ENCODE measurements at regions not wholly inside any gene's neighbourhood (a gene's known extent, or its start where the extent isn't known, plus 50 kb on each side); places are given as distances from the start of the nearest gene placed in this dataset.

DNA sequence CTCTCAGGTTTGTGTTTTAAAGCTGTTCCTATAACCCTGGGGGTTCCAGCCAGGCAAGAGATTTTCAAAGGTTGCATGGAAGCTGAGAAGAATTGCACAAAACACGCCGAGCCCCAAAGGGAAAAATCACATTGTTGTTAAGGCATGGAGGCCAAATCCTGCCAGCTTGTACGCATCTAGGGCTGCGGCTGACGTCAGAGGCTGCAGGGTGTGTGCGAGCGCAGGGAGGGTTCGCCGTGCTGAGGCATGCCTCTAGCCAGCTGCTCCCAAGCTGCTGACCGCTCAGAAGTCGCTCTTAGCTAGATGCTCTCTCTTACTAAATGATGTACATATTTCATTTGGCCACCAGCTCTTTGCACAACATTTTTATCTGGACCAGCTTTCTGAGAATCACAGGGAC is 191.8 kb downstream of the LPIN1 start:
- TF ChIP-seq, protein P1, sequence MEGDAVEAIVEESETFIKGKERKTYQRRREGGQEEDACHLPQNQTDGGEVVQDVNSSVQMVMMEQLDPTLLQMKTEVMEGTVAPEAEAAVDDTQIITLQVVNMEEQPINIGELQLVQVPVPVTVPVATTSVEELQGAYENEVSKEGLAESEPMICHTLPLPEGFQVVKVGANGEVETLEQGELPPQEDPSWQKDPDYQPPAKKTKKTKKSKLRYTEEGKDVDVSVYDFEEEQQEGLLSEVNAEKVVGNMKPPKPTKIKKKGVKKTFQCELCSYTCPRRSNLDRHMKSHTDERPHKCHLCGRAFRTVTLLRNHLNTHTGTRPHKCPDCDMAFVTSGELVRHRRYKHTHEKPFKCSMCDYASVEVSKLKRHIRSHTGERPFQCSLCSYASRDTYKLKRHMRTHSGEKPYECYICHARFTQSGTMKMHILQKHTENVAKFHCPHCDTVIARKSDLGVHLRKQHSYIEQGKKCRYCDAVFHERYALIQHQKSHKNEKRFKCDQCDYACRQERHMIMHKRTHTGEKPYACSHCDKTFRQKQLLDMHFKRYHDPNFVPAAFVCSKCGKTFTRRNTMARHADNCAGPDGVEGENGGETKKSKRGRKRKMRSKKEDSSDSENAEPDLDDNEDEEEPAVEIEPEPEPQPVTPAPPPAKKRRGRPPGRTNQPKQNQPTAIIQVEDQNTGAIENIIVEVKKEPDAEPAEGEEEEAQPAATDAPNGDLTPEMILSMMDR (IDR thresholded peaks at IDR 0.05; ENCODE audit: low read depth, low read length) = no peak
- TF ChIP-seq EZH2phosphoT487 (IDR thresholded peaks at IDR 0.05; ENCODE audit: low read depth) = no peak
